GM12891 (cell line): ENCODE measurements at regions not wholly inside any gene's neighbourhood (a gene's known extent, or its start where the extent isn't known, plus 50 kb on each side); places are given as distances from the start of the nearest gene placed in this dataset.

Experiments used
- DNase-seq: peaks from one replicate; pipeline ENCODE4 v3.0.0; 2011; ENCODE audit warnings: low spot score; ENCODE audit not compliant: insufficient read length
- FAIRE-seq: peaks from 2 replicates; lab custom pipeline; 2011; peaks lifted over from hg19 to GRCh38; lab: Jason Lieb, UNC
- PAX5 ChIP-seq: IDR thresholded peaks from 2 replicates; pipeline ENCODE4 v1.6.1; 2011; ENCODE audit warnings: low read length, moderate library complexity, mild to moderate bottlenecking; ENCODE audit not compliant: insufficient read depth, severe bottlenecking
- POLR2A ChIP-seq: IDR thresholded peaks from 2 replicates; pipeline ENCODE4 v1.6.1; 2011; ENCODE audit warnings: low read depth, low read length, control low read depth
- POLR2AphosphoS5 ChIP-seq: IDR thresholded peaks from 2 replicates; pipeline ENCODE4 v1.6.1; 2011; ENCODE audit warnings: low read depth, low read length, control low read depth
- POU2F2 ChIP-seq: IDR thresholded peaks from 2 replicates; pipeline ENCODE4 v1.6.1; 2011; ENCODE audit warnings: low read depth, mild to moderate bottlenecking, control low read depth, low read length, moderate library complexity
- SPI1 ChIP-seq: IDR thresholded peaks from 2 replicates; pipeline ENCODE4 v1.6.1; 2011; ENCODE audit warnings: low read depth, low read length, control low read depth
- TAF1 ChIP-seq: IDR thresholded peaks from 2 replicates; pipeline ENCODE4 v1.6.1; 2011; ENCODE audit warnings: low read depth, low read length, control low read depth

DNA sequence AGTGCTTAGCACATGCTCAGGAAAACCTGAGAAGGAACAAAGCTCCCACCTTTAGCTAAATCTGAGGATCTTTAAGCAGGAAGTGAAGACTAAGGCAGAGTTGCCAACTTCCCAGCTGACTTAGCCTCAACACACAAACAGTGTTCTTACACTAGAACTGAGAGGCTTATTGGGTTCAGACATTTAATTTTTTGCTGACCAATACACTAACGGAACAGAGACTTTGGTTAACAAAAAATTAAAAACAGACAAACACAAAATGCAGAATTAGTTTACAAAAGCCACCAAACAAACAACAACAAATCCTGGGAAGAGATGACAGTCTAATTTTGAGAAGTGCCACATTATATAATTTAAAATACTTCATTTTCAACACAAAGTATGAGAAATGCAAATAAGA lies 1123.7 kb upstream of the ATXN7L3B start:
- TF ChIP-seq TAF1 (no peak), SPI1 (no peak), POLR2A (no peak), PAX5 (no peak), POLR2AphosphoS5 (no peak)
- no peak for FAIRE-seq
- no peak for DNase-seq

DNA sequence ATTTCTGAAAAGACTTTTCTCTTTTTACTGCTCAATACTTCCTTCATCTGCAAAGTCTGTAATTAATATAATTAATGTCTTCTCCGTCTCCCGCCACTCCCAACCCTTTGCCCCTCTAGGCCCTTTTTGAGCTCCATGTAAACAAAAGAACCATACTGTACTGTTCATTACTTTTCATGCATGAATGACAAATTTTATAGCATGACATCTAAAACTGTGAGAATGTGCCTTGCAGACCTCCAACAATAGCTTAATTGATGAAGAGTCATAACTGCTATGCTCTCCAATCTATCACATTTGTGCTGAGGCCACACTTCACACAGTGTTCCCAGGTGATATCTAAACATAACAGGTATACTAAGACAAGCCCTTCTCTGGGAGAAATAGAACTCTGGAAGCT lies 1122.7 kb upstream of the ATXN7L3B start:
- no peak for DNase-seq
- FAIRE-seq: no peak

DNA sequence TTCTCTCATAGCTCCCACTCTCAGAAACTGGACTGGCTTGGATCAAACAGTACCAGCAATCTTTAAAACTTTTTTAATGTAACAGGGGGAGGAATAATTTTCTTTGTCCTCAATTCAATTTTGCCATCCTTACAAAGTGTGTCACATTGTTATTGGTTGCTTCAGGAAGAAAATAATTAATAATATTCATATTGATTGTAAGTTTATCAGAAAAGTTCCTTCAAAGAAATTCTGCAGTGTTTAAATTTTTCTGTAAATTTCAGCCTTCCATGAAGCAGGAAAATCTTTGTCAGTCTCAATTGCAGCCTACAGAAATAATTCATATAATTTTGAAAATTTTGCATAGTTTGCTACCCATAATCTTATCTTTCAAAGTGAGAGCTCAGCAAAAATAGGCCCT lies 1119.1 kb upstream of the ATXN7L3B start:
- DNase-seq: no peak
- TF ChIP-seq POU2F2: no peak
- no peak for TF ChIP-seq SPI1
- no peak for TF ChIP-seq POLR2AphosphoS5
- TF ChIP-seq POLR2A: no peak
- TF ChIP-seq PAX5: no peak
- TF ChIP-seq TAF1: no peak
- FAIRE-seq: no peak

More for the DNA sequence above, 1122.7 kb upstream of the ATXN7L3B start:
- TF ChIP-seq SPI1 (no peak), POU2F2 (no peak), PAX5 (no peak), POLR2AphosphoS5 (no peak), TAF1 (no peak), POLR2A (no peak)

DNA sequence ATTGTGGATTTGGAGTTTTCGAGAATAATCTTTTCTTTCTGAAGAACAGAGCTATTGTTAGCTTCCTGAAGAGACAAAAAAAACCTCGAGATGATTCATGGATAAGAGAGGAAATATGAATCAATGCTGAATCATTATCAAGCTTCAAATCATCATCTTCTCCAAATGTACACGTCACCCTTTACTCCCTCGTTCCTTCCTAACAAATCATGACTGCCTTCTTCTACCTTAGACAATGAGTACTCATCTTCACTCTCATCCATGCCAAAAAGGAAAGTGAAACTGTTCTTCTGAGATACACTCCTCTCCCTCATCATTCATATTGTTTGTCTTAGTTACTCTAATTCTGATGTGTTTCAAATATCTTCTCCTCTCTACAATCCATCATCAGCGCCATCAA lies 1115.8 kb upstream of the ATXN7L3B start:
- DNase-seq: no peak
- peak; percentile 43 for FAIRE-seq

DNA sequence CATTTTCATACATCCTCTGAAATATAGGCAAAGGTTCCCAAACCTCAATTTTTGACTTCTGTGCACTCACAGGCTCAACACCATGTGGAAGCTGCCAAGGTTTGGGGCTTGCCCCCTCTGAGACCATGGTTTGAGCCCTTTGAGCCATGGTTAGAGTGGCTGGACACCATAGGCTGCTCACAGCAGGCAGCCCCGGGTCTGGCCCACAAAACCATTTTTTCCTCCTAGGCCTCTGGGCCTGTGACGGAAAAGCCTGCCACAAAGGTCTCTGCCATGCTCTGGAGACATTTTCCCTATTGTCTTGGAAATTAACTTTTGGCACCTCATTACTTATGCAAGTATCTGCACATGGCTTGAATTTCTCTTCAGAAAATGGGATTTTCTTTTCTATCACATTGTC lies 1113.2 kb upstream of the ATXN7L3B start:
- TF ChIP-seq SPI1 (no peak), POLR2A (no peak), PAX5 (no peak), TAF1 (no peak), POU2F2 (no peak), POLR2AphosphoS5 (no peak)
- FAIRE-seq: no peak
- DNase-seq: no peak

More for the DNA sequence above, 1115.8 kb upstream of the ATXN7L3B start:
- no peak for TF ChIP-seq POLR2AphosphoS5
- no peak for TF ChIP-seq PAX5
- TF ChIP-seq SPI1: no peak
- no peak for TF ChIP-seq TAF1
- TF ChIP-seq POU2F2: no peak
- TF ChIP-seq POLR2A: no peak

DNA sequence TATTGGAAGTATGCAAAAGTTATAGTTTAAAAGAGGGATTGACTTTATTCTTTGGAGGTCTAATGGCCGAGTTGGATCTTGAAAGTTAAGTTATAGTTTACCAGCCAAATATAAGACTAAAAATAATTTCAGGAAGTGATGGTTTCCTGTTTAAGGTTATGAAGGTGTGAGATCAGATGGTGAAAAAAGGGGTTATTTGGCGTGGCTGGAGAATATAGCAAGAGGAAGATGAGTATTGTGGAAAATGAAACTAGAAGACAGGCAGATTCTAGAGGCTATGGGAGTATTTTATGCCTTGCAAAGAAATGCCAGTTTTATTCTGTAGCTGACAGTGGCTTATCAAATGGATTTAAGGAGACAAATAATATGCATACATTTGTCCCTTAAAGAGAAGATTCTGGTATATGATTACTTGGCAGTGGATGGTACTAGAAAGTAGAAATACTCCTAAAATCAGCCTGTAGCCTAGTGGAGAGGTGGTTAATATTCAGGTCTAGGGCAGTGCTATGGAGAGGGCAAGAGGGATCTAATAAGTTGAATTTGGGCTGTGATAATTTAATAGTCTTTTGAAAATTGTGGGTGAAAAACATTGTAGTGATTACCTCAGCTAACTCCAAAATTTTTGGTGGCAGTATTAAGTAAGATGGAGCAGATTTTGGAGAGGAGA lies 1091.8 kb upstream of the ATXN7L3B start:
- TF ChIP-seq POU2F2: no peak
- TF ChIP-seq SPI1: peak; percentile 73
- TF ChIP-seq POLR2A: no peak
- TF ChIP-seq PAX5: no peak
- DNase-seq: no peak
- peak; percentile 74 for FAIRE-seq

DNA sequence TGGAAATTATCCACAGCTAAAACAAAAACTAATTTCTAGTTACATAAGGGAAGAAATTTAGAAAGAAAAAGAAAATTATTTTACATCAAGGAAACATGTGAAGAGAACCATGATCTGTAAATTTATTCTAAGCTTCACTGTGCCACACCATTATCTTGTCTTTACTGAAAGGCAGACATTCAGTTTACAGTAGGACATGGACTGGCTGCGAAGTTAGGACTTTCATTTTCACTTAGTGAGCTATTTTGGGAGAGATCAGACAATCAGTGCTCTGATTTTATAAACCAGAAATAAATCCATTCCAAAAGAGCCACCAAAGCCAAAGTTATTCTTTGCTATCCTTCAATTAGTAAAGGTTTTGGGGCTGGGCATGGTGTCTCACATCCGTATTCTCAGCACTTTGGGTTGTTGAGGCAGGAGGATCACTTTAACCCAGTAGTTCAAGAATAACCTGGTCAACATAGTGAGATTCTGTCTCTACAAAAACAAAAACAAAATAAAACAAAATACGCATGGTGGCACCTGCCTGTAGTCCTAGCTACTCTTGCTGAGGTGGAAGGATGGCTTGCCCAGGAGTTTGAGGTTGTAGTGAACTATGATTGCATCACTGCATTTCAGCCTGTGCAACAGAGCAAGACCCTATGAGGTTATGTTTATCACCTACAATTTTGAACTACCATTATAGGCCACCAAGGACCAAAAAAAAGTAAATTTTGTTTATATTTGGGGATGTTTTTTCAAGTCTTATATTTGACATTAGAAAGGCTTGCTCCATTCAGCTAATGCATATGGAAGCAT lies 1084.8 kb upstream of the ATXN7L3B start:
- FAIRE-seq (peak; percentile 69), DNase-seq (no peak)
- no peak for TF ChIP-seq POU2F2
- no peak for TF ChIP-seq PAX5
- TF ChIP-seq SPI1: no peak
- no peak for TF ChIP-seq TAF1
- no peak for TF ChIP-seq POLR2AphosphoS5
- no peak for TF ChIP-seq POLR2A

DNA sequence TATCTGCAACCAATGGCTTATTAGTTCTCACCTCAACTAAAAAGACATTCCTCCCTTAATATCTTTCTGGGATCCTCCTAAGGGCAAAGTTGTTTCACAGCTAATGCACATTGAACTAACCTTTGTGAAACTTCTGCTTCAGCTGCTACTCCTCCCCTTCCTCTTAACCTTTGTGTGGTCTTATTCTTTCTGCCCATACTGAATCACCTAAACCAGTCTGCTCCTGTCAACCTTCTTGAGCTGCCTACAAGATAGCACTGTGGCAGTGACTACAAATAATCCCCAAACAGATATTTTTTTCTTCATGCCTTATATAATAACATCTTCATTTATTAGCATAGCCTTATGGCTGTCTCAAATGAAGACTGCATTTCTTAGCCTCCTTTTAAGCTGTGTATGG lies 1077.4 kb upstream of the ATXN7L3B start:
- FAIRE-seq (no peak), DNase-seq (no peak)
- no peak for TF ChIP-seq TAF1
- no peak for TF ChIP-seq PAX5

DNA sequence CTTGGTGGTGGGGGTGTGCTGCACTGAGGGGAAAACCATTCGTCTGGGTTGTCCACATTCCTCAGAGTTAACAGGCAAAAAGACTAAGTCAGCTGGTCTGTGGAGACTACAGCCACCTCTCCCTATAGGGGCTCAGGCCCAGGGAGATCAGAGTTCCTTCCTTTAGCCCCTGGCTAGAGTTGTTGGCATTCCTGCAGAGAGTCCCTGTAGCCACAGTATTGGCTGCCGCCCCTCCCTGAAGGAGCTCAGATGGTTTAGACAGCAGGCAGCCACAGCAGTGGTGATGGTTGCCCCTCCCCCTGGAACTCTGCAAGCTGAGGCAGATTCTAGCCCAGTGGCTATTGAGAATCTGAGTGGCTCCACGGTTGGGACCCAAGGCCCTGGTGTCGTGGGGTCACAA lies 1072.5 kb upstream of the ATXN7L3B start:
- DNase-seq (no peak), FAIRE-seq (no peak)
- TF ChIP-seq TAF1: no peak
- TF ChIP-seq POLR2A: no peak
- no peak for TF ChIP-seq SPI1
- no peak for TF ChIP-seq POLR2AphosphoS5
- TF ChIP-seq PAX5: no peak
- TF ChIP-seq POU2F2: no peak

DNA sequence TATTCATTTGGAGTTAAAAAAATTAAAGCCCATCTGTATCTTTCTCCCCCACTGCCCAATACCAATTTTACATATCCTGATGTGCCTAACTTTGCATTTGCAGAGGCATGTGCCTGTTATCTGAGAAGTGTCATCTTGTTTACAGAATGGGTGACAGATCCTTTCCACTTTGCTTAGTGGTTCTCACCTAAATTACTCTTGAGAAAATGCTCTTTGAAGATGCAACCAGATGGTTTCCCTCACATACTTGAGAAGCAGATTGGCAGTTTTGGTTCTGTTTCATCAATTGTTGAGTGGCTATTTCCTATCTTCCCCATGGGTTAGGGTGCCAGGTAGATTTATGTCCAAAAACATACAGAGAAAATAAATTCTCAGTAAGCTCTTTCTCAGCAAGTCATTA lies 1051.4 kb upstream of the ATXN7L3B start:
- DNase-seq: no peak
- FAIRE-seq: no peak
- no peak for TF ChIP-seq SPI1
- TF ChIP-seq POLR2AphosphoS5: no peak
- TF ChIP-seq PAX5: no peak
- no peak for TF ChIP-seq POU2F2
- no peak for TF ChIP-seq TAF1
- TF ChIP-seq POLR2A: no peak
